SK-N-MC (cell line): ENCODE measurements at regions not wholly inside any gene's neighbourhood (a gene's known extent, or its start where the extent isn't known, plus 50 kb on each side); places are given as distances from the start of the nearest gene placed in this dataset.
"Not testable (repeated sequence)": the region's sequence is repeated elsewhere in the genome, so short reads cannot be mapped to it uniquely, and the experiment has no call there.

Experiments used
- DNase-seq: peaks from one replicate; pipeline ENCODE4 v3.0.0-alpha.2; 2011; ENCODE audit warnings: low read depth, low spot score
- H3K27ac ChIP-seq: fragments of 200-600 bp; sonication (generic); 2 replicates; pipeline ENCODE4 v1.5.1; 2016; ENCODE audit warnings: mixed run types
- H3K36me3 ChIP-seq: fragments of 200-600 bp; sonication (generic); 2 replicates; pipeline ENCODE4 v1.6.1; 2017; ENCODE audit warnings: antibody characterized with exemption, low read length, mixed read lengths; ENCODE audit not compliant: insufficient read depth
- H3K4me3 ChIP-seq: fragments of 200-600 bp; sonication (generic); 2 replicates; pipeline ENCODE4 v1.5.1; 2016
- H3K9ac ChIP-seq: fragments of 200-600 bp; sonication (generic); 2 replicates; pipeline ENCODE4 v1.8.0; 2017; ENCODE audit warnings: mixed run types, mixed read lengths; ENCODE audit not compliant: insufficient read length
- H3K9me3 ChIP-seq: fragments of 200-600 bp; sonication (generic); 2 replicates; pipeline ENCODE4 v1.6.1; 2017; ENCODE audit warnings: low read depth, mild to moderate bottlenecking, antibody characterized with exemption, low read length, moderate library complexity, mixed read lengths
- EZH2 ChIP-seq: fragments of 200-600 bp; sonication (generic); IDR thresholded peaks from one replicate; pipeline ENCODE4 v1.6.1; 2017; ENCODE audit warnings: antibody characterized with exemption
- FOXP2 ChIP-seq: optimal IDR thresholded peaks from 2 replicates; pipeline ENCODE3; 2011; ENCODE audit warnings: mild to moderate bottlenecking, moderate library complexity; ENCODE audit not compliant: insufficient read depth; ENCODE audit errors: extremely low read length, control extremely low read depth
- POLR2AphosphoS5 ChIP-seq: IDR thresholded peaks from 2 replicates; pipeline ENCODE4 v1.6.1; 2012; ENCODE audit warnings: mild to moderate bottlenecking, low read depth, low read length, borderline replicate concordance

DNA sequence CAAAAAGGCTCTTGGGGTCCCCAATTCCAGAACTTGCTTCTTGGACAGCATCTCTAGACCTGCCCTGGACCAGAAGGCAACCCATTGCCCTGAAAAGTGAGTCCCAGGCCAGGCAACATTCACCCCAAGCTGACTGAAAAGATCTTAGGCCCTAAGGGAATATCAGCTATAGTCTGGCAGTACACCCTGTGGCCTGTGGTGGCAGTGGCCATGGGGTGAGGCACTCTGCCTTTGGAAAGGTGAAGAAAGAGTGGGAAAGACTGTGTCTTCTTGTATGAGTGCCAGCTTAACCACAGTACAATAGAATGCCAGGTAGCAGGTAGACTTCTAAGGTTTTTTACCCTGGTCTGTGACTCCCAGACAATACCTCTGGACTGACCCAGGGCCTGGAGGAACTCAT is 564.5 kb downstream of the CDH8 start:
- Histone ChIP-seq H3K27ac (no peak overlapping the region), H3K9me3 (no peaks in the 10 kb centered on the region), H3K4me3 (no peak overlapping the region), H3K9ac (no peak overlapping the region), H3K36me3 (no peaks in the 10 kb centered on the region)
- TF ChIP-seq POLR2AphosphoS5, result no peak
- no peak for DNase-seq

DNA sequence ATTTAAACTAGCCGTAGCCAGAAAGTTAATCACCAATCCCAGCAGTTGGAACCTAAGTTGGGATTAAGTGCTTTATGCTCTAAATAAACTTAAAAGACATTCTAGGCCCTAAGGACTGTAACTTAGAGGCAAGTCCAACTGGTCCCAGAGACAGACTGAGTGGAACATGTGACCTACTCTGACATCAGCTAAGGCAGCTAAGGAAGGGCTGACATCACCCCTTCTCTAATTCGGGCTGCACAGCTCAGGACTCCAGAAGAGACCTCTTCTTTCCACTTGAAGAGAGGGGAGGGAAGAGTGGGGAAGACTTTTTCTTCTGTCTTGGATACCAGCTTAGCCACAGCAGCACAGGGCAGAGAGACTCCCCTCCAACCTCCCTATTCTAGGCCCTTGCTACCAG is 565.2 kb downstream of the CDH8 start:
- TF ChIP-seq FOXP2, result no peak
- no peak for TF ChIP-seq POLR2AphosphoS5
- TF ChIP-seq EZH2, result no peak
- Histone ChIP-seq H3K36me3 (no peaks in the 10 kb centered on the region), H3K9me3 (no peaks in the 10 kb centered on the region), H3K4me3 (no peak overlapping the region), H3K27ac (no peak overlapping the region), H3K9ac (no peak overlapping the region)
- no peak for DNase-seq

DNA sequence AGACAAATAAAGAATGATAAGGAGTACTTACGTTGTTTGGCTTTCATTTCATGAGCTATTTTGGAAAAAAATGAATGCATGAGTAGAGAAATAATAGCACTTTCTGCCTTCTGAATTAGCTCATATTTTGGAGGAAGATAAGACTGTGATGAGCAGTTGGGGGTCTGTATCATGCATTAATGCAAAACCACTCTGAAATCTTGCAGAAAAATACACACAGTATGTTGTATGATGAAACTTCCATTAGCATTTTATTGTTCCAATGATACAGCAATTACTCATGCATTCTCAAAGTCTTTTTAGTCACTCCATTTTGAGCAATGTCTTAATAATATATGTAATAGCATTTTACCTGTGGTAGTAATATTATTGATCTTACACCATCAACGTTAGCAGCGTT is 571.0 kb downstream of the CDH8 start:
- TF ChIP-seq FOXP2 (no peak), POLR2AphosphoS5 (no peak), EZH2 (no peak)
- peak; percentile 18 for DNase-seq
- H3K9me3 ChIP-seq, result no peaks in the 10 kb centered on the region

DNA sequence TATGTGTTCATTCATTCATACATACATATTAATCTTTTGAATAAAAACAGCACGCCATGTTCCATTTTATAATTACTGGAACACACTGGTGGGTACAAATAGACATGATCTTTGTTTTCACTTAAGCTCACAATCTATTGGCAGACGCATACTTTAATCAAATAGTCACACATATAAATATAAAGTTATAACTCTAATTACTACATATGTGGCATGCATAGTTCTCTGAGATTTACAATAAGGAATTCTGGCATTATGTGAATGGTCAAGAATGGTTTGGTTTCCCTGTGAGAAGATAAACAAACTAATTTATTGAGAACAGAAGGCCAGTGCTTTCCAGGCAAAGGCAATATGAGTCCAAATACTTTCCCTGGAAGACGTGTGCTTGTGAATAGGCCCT is 576.2 kb downstream of the CDH8 start:
- no peak for TF ChIP-seq POLR2AphosphoS5
- Histone ChIP-seq H3K4me3 (no peak overlapping the region), H3K27ac (no peak overlapping the region), H3K9me3 (no peaks in the 10 kb centered on the region), H3K36me3 (no peaks in the 10 kb centered on the region), H3K9ac (no peak overlapping the region)
- no peak for DNase-seq

More for the DNA sequence above, 571.0 kb downstream of the CDH8 start:
- peak overlapping the region; percentile 62 for H3K27ac ChIP-seq
- no peak overlapping the region for H3K9ac ChIP-seq
- no peaks in the 10 kb centered on the region for H3K36me3 ChIP-seq
- H3K4me3 ChIP-seq, result no peak overlapping the region; the same call in 1 of the 2 replicates

DNA sequence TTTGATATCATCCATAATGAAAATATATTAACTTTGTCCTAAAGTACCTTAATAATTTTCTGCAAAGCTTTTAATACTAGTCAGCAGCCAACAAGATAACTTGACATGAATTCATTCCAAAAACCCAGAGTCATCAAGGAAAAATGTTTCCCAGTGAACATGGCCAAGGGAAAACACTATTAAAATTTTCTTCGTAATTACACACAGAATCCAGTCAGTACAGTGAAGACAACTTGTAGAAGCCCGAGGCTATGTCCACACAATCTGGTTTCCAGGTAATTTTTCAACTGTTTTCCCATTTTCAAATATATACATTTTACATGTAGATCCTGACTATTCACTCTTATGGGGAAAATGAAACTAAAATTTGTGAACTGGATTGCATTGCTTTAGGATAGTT is 600.9 kb downstream of the CDH8 start:
- Histone ChIP-seq H3K9ac (no peak overlapping the region), H3K4me3 (no peak overlapping the region), H3K9me3 (no peaks in the 10 kb centered on the region), H3K27ac (no peak overlapping the region), H3K36me3 (no peaks in the 10 kb centered on the region)
- TF ChIP-seq FOXP2 (no peak), EZH2 (no peak), POLR2AphosphoS5 (no peak)
- no peak for DNase-seq

DNA sequence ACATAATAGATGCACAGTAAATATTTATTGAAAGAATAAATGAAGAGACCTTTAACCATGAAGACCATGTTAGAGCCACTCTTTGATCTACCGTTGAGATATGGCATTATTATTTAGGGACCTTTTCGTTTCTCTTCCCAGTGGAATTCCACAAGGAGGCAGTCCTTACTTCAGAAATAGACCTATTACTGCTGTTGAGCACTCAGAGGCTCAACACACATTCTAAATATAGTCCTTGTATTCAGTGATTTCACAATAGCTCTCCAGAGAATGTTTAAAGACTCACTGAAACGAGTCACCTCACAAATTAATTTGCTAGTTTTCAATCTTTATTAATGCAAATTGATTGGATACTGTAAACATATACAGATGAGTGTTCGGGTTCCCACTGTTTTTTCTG is 603.8 kb downstream of the CDH8 start:
- H3K9me3 ChIP-seq, result no peaks in the 10 kb centered on the region
- H3K9ac ChIP-seq, result no peak overlapping the region
- H3K27ac ChIP-seq, result no peak overlapping the region
- H3K4me3 ChIP-seq, result no peak overlapping the region
- TF ChIP-seq EZH2 (no peak), FOXP2 (no peak), POLR2AphosphoS5 (no peak)
- DNase-seq, result no peak
- H3K36me3 ChIP-seq, result no peaks in the 10 kb centered on the region

DNA sequence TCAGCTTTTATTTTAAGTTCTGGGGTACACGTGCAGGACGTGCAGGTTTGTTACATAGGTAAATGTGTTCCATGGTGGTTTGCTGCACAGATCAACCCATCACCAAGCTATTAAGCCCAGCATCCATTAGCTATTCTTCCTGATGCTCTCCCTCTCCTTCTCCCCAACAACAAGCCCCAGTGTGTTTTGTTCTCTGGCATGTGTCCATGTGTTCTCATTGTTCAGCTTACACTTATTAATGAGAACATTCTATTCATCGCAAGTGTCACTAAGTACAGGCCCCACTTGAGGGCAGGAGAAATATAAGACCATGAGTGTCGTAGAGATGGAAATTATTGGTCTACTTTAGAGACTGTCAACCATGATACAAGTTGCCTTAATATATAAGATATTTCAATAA is 615.1 kb downstream of the CDH8 start:
- Histone ChIP-seq H3K9ac (no peak overlapping the region), H3K36me3 (no peaks in the 10 kb centered on the region), H3K27ac (no peak overlapping the region), H3K9me3 (no peaks in the 10 kb centered on the region), H3K4me3 (no peak overlapping the region)
- no peak for TF ChIP-seq FOXP2
- TF ChIP-seq POLR2AphosphoS5, result no peak
- TF ChIP-seq EZH2, result no peak
- no peak for DNase-seq

DNA sequence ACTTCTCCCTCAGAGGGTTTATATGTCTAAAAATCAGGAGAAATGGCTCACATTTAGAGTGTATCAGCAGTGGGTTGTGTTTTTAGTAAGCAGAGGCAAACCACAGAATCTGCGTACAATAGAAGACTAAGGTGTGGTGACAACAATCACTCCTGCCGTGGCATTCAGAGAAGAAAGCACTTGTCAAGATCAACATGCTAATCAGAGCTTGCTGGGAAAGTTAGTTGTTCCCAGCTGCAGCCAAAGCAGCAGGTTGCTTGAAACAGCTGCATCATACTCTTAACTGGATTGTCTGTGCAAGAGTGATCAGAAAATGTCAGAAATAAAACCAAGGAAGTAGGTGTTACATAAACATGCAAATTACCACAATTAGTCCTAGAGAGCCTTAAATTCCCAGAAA is 616.4 kb downstream of the CDH8 start:
- Histone ChIP-seq H3K9ac (no peak overlapping the region), H3K27ac (no peak overlapping the region), H3K9me3 (no peaks in the 10 kb centered on the region), H3K4me3 (no peak overlapping the region), H3K36me3 (no peaks in the 10 kb centered on the region)
- DNase-seq, result no peak
- TF ChIP-seq EZH2, result no peak
- TF ChIP-seq FOXP2, result no peak
- no peak for TF ChIP-seq POLR2AphosphoS5

DNA sequence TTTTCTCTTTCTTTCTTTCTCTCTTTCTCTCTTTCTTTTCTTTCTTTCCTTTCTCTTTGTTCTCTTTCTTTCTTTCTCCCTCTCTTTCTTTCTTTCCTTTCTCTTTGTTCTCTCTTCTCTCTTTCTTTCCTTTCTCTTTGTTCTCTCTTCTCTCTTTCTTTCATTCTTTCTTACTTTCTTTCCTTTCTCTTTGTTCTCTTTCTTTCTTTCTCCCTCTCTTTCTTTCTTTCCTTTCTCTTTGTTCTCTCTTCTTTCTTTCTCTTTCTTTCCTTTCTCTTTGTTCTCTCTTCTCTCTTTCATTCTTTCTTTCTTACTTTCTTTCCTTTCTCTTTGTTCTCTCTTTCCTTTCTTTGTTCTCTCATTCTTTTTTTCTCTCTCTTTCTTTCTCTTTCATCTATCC is 617.4 kb downstream of the CDH8 start:
- H3K9me3 ChIP-seq, result not testable (repeated sequence)

More for the DNA sequence above, 617.4 kb downstream of the CDH8 start:
- H3K9ac ChIP-seq, H3K36me3 ChIP-seq, DNase-seq, H3K4me3 ChIP-seq, H3K27ac ChIP-seq: not testable (repeated sequence)
